ENCODE measurements at regions not wholly inside any gene's neighbourhood (a gene's known extent, or its start where the extent isn't known, plus 50 kb on each side); places are given as distances from the start of the nearest gene placed in this dataset.

DNA sequence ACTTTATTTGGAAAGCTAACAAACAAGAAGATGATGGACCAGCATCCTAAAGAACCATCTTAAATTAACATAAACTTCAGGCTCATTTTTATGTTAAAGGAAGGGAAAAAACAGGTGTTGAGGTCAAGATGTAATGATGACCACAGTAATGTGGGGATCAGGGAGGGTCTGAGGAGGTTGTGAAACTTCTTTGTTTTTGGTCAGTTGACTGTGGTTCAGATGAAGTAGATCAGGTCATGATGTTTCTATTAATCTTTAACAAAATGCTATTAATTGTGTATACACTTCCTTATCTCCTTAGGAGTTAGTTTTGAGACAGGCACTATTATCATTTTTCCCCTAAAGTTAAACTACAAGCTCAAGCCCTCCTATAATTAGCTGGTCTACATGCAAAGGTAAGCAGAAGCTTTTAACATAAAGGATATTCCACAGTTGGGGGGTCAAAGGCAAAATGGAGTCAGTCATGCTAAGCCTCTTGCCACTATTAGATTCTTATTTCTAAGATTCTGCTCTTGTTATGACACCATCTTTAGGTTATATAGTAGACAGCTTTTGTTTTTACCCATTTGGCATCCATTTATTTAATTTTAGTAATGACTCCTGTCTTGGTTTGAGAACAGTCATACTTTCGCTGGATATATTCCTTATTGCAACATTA, 800.1 kb upstream of the PCDH9 start:
- no peak for DNase-seq (ENCODE audit: low spot score)

DNA sequence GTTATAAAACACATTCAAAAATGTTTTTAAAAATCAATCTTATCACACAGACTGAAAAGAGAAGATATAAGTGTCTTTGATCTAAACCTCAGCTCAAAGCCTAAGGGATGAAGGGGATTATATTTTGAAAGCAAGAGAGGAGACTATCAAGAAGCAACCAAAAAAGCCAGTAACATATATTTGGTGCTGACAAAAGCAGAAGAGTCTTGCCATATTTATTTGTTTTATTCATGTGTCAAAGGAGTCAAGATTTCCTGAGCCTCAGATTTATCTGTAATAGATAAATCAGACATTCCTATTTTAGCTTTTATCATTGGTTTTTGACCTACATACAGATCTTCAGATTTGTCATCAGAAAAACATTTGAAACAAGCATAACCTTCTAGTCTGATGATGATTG, 798.6 kb upstream of the PCDH9 start:
- no peak for DNase-seq (ENCODE audit: low spot score)

DNA sequence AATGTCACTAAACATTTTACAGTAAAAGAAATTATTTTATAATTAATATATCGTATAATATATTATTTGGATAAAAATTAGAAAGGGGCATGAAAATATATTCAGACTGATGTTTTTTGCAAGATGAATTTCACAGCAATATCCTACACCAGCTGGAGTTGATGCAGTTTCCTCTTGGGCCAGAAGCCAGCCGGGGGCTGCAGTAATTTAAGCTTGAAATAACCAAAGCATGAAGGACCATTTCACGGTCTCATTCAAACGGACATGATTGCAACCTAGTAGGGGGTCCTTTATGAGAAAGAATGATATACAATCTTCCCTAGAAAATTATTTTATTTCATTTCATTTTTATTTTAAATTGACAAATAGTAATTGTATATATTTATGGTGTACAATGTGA, 797.2 kb upstream of the PCDH9 start:
- DNase-seq (ENCODE audit: low spot score), result no peak

DNA sequence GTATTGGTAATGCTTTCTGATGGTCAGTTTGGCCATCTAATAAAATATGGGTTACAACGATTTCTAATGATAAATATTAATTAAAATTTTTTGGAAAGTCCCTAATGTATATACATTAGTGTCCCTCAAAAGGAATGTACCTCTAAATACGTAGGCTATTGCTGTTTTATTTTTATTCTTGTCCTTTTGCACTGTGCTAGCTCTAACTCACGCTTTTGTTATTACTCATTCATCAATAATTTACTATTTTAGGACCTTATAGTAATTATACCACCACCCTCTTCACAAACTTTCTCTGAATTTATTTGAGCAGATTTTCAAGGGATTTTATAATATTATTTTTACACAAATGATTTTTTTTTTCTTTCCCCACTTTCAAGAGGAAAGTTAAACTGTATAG, 795.9 kb upstream of the PCDH9 start:
- DNase-seq (ENCODE audit: low spot score), result no peak

DNA sequence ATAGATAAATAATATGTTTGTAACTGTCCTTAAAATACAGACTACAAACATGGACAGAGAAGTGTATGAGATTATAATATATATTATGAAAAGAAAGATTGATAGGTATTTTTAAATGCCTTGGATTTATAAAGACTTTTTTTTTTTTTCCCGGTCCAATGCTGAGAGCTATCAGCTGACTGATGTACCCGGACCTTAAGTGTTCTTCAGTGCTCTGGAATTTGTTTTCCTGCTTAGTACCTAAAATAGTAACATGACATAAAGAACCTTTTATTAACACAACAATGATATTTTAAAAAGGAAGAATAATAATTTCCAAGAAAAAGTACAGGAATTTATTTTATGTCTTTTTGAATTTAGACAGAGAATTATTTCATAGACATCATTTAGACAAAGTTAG, 795.5 kb upstream of the PCDH9 start:
- no peak for DNase-seq (ENCODE audit: low spot score)

DNA sequence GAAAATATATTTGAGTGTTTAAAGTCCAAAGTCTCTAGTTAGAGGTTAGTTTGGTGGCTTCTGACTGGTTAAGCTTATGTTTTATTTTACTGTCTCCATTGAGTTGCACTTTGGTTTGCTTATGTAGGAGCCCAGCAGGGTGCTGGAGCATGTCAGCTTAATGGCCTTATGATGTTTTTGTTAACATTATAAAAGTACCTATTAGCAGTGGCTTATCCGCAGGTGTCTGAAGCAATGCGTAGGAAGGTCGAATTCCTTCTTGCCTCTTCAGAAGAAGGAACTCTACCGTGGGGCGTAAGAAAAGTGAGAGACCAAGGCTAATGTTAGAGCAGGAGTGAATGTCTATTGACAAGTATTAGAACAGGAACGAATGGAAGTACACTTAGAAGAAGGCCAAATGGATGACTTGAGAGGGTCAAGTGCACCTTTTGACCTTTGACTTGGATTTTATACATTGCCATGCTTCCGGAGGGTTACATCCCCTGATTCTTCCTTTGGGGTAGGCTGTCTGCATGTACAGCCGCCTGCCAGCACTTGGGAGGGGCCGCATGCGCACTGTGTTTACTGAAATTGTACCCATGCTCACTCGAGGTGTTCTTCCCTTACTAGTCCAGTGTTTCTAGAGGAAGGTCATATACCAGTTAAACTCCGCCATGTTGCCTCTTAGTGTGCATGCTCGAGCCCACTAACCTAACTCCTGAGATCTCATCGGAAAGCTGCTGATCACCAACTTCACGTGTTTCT, 793.9 kb upstream of the PCDH9 start:
- DNase-seq (ENCODE audit: low spot score), result no peak

DNA sequence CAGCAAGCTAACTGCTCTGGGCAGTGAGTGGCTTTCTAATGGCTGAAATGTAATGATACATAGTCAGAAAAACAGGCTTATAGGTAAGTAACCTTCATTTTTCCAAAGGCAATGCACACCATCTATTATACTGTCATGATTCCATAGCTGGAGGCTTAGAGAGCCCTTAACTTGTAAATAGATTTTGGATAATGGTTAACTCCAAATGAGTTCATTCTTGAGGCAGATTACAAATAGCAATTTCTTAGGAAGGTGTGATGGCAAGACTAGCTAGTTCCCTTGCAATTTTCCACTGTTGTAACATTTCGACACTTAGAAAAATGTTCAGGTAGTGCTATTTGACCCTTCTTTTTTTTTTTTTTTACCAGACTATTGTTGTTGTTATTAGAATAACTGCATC, 789.8 kb upstream of the PCDH9 start:
- no peak for DNase-seq (ENCODE audit: low spot score)

DNA sequence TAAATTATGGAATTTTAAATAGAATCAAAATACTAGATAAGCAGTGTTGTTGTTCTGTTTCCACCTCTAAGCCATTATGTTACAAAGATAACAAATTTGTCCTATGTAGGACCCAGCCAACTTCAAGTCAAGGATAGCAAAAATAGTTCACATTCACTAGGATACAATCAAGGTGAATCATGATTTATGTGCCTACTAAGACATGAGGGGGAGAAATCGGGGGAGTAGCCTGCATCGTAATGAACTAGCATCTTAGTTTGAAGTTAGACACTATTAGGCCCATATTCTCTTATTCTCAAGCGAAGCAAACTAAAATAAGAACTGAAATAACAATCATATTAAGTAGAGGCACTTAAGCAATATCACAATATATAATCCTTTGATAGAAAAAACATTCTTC, 779.4 kb upstream of the PCDH9 start:
- DNase-seq (ENCODE audit: low spot score), result no peak

DNA sequence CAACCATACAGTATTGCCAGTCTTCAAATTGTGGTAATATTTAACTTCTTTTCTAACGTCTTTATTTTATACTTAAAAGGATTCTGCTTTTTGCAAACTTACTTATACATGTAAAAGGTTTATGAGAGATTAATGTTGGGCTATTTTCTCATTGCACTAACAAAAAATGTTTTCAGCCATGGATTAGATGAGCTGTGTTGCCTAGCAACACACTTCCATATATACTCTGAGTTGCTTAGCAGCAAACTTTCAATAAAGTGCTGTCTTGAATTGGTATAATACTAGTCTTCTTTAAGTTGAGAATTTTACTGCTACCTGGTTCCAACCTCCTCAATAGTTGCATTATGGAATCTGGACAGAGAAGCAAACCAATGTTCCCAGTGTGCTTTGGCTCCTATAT, 777.4 kb upstream of the PCDH9 start:
- DNase-seq (ENCODE audit: low spot score), result no peak

DNA sequence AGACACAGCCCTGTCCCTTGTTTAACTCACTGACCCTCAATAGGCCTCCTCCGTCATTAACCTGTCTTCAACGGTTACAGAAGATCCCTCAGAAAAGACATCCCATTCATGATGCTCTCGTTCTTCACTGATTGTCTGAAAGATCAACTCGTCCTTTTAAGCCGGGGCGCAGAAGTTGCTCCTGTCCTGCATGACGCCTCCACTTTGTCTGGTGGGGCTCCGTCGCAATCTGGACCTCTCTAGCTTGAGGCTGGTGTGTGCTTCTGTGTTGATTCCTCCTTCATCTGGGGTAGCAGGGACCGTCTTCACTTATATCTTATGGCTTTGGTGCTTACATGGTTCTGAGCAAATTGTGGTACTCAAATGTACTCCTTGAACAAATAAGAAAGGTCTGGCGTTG, 766.0 kb upstream of the PCDH9 start:
- no peak for DNase-seq (ENCODE audit: low spot score)

DNA sequence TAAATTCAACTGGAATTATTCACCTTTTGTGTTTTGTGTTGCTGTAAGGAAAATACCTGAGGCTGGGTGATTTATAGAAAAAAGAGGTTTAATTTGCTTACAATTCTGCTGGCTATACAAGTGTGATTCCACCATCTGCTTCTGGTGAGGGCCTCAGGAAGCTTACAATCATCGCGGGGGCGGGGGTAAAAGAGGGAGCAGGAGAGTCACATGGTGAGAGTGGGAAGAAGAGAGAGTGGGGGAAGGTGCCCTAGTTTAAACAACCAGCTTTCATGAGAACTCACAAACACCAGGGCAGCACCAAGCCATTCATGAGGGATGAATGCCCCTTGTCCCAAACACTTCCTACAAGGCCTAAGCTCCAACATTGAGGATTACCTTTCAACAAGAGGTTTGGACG, 760.7 kb upstream of the PCDH9 start:
- no peak for DNase-seq (ENCODE audit: low spot score)

DNA sequence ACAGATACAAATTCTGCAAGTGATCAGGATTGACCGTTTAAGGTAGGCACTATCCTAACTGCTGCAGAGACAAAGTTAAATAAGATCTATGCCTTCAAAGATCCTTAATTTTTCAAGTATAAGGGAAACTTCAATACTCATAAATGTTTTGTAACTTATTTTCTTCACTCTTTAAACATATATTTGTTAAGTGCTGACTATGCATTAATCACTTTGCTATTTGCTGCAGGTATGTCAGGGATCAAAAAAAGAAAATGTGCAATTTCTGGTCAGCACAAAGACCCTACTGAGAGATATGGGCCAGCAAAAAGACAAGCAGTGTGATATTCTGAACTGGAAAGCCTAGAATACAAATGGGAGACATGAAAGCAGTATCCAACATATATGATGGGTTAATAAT, 756.1 kb upstream of the PCDH9 start:
- DNase-seq (ENCODE audit: low spot score), result no peak

DNA sequence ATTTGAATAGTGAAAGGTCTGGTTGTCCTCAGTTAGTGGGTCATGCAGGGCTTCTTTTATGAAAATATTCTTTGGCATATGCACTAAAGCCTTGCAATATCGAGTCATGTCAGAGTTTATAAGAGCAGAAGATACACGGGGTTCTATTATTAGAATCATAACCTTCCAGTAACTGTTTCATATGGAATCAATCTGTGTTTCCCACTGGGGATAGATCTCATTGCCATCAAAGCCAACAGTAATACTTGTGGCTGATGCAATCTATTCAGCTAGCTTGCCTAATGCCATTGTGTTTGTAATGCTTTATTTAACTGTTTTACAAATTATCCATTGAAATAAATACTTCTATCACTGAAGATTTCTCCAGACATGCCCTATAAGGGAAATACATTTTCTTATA, 746.9 kb upstream of the PCDH9 start:
- no peak for DNase-seq (ENCODE audit: low spot score)

DNA sequence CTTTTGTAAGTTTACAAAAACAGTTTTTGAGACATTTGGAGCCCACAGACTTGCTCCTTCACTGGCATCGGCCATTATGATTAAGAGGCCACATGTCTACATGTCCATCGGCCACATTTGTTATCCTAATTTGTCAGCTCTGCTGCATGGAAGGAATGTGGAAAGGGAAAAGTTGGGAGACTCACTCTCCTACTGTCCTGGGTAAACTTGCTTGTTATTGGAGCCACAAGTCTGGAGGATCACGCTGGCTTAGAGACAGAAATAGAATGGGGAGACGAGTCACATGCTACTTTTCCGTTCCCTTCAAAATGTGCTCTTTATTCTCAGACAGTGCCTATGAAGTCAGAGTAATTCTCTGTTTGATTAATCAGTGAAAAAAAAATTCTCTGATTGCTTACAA, 741.2 kb upstream of the PCDH9 start:
- no peak for DNase-seq (ENCODE audit: low spot score)

DNA sequence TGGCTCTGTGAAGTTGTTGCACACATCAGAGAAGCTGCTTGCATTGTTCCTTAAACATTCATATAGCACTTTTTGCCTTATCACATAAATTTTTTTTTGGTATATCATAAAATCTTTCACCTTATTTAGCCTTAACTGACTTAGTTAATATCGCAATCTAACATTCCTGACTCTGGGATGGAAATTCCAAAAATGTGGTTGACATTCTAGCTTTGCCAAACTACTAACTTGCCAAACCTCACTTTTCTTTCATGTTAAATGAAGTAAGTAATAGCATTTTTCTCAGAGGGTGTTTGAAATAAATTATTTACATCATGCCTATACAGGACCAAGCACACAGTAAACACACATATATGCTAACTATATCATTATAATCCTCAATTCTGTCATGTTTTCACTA, 736.9 kb upstream of the PCDH9 start:
- no peak for DNase-seq (ENCODE audit: low spot score)

DNA sequence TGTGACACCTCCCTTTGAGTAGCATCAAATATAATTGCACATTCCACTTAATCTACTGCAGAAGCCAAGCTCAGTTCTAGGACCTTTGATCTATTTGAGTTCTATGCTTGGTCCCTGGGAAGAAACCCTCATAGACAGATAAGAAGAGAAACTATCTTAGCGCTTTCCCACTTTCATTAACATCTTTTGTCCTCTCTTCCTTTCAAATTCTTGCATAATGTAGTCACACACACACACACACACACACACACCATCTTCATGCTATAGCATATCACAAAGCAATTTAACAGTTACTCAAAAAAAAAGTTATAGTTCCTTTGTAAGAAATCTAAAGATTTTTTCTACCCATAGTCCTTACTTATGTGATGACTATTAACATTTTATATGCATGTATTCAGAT, 735.9 kb upstream of the PCDH9 start:
- no peak for DNase-seq (ENCODE audit: low spot score)

DNA sequence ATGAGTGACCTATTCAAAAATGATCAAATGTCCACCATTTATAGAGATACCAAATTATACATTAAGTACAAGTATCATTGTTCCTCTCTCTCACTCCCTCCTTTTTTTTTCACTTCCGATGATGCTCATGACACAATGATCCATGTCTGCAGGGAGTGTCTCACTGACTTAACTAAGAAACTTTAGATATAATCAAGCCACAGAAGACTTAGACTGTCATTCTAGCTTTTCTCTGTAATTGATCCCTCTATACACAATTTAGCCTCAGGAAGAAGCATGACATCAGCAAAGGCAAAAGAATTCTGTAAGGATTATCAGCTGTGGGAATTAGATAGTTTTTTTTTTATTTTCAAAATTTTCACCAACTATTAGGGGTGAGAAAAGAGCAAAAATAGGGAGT, 734.9 kb upstream of the PCDH9 start:
- DNase-seq (ENCODE audit: low spot score), result no peak

DNA sequence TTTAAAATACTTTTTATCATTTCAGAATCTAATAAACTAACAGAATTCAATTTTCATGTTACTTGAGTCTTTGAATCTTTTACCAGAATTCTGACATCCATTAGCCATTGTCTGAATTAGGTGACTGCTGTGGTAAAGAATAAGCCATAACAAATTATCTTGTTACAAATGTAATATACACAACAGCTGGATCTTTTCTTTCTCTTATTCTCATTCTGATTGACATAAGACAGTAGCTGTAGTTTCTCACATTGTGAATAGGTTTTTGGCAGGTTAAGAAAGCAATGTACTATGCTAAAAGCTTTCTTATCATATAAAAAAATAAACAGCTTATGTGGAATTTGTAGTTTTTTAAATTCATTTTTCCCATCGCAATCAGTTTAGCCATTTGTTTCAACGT, 734.0 kb upstream of the PCDH9 start:
- no peak for DNase-seq (ENCODE audit: low spot score)

DNA sequence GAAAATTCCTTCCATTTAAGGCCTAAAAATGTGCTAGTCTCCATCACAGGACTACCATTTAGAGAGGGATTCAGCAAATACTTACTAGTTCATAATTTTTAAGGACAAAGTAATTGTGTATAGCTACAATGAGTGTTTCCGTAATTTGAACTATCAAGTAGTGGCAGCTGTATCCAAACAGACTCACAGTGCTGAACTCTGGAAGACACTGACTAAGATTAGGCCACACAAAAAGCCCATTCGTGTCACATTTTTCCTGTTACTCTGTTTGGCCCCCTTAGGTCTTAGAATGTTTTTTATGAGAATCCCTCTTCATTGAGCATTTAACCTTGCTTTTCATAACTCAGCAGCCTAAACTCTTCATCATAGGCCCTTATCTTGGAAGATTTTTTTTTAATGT, 731.2 kb upstream of the PCDH9 start:
- DNase-seq (ENCODE audit: low spot score), result no peak

DNA sequence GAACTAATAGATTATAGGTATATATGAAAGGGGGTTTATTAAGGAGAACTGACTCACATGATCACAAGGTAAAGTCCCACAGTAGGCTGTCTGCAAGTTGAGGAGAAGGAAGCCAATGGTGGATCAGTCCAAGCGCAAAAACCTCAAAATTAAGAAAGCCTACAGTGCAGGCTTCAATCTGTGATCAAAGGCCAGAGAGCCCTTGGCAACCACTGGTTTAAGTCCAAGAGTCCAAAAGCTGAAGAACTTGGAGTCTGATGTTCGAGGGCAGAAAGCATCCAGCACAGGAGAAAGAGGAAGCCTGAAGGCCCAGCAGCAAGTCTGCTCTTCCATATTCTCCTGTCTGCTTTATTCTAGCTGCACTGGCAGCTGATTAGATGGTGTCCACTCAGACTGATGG, 721.3 kb upstream of the PCDH9 start:
- DNase-seq (ENCODE audit: low spot score), result no peak

DNA sequence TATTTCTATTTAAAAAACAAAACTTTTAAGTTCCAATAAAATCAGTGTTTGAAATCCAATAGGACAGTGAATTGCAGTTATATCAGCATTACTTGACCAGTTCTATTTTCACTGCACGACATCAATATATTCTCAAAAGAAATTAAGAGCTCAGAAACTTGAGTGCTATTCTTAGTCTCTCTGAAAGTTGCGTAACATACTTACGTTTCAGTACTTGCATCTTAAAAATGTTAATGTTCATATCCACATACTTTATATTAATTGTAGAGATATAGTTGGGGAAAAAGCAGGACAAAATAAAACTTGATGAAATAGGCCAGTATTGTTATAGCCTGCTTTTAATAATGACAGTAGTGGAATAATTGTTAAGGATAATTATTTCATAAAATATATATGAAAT, 720.5 kb upstream of the PCDH9 start:
- DNase-seq (ENCODE audit: low spot score), result no peak

DNA sequence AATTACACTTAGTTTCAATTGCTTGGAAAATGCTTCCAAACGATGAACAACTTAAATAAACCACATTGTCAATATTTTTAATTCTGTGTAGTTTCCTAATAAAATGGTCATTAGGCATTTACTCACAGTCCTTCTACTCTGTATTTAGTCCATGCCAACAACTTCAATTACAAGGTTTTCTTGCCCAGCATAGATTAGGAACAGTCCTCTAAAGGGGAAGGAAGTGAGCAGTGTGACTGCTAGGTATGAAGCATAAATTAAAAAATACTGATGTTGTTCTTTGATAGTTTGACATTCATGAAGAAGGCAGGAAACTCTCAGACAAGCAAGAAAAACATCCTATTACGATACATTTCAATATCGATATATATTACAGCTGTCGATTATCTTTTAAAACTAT, 716.0 kb upstream of the PCDH9 start:
- DNase-seq (ENCODE audit: low spot score), result no peak

DNA sequence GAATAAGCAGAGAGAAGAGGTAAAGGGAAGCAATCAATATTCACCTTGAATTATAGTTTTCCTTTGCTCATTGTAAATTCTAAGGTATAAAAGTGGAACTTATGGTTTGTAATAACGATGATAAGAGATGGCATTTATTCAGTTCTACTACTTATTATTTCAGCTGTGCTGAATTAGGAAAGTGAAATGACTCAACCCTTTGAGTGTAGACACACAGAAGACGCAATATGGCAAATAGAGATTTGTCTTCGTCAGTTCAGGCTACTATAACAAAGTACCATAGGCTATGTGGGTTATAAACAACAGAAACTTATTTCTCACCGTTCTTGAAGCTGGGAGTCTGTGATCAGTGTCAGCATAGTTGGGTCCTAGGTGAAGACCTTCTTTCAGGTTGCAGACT, 713.0 kb upstream of the PCDH9 start:
- no peak for DNase-seq (ENCODE audit: low spot score)

DNA sequence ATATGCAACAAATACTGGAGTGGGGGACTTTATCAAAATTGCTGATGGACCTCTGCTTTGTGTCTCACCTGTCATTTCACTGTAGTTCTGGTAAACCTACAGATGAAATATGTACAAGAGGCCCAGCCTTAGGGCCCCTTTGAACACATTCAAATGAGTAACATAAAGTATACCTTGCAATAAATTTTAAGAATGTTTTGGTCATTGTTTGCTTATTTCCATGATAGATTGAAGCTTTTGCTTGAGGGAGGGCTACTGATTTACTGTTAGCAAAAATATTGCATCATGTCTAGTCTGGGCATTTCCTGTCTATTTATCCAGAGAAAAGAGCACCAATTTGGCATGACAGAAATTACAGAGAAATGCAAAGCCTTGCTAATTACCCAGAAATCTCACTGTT, 705.5 kb upstream of the PCDH9 start:
- no peak for DNase-seq (ENCODE audit: low spot score)
